ENCODE measurements at regions not wholly inside any gene's neighbourhood (a gene's known extent, or its start where the extent isn't known, plus 50 kb on each side); places are given as distances from the start of the nearest gene placed in this dataset.

GRCh38 chr3:59388555-59389270 lies 338.9 kb upstream of the CFAP20DC start:
- Histone ChIP-seq H3K27me3 (replicated peaks; ENCODE audit: insufficient read depth) (no peaks in the 10 kb centered on the region), H3K27ac (no peak overlapping the region), H3K36me3 (no peaks in the 10 kb centered on the region), H3K4me3 (no peak overlapping the region), H3K9me3 (no peaks in the 10 kb centered on the region), H3K4me1 (ENCODE audit: control insufficient read depth in 1 of 2, low read depth in 2 of 2) (no peaks in the 10 kb centered on the region)
- DNase-seq (ENCODE audit: low spot score) (no peak), ATAC-seq (ENCODE audit: insufficient number of reproducible peaks, low FRiP score, low read depth) (no peak)
- no peak for TF ChIP-seq CTCF (IDR thresholded peaks at IDR 0.05)

GRCh38 chr3:59386165-59386564 lies 336.3 kb upstream of the CFAP20DC start:
- H3K4me1 ChIP-seq (ENCODE audit: control insufficient read depth in 1 of 2, low read depth in 2 of 2): no peaks in the 10 kb centered on the region
- H3K27ac ChIP-seq: no peak overlapping the region
- DNase-seq (ENCODE audit: low spot score): no peak
- H3K9me3 ChIP-seq: no peaks in the 10 kb centered on the region
- no peaks in the 10 kb centered on the region for H3K36me3 ChIP-seq
- no peak for ATAC-seq (ENCODE audit: insufficient number of reproducible peaks, low FRiP score, low read depth)
- no peak for TF ChIP-seq CTCF (IDR thresholded peaks at IDR 0.05)
- peak overlapping the region; percentile 18 for H3K4me3 ChIP-seq
- H3K27me3 ChIP-seq (replicated peaks; ENCODE audit: insufficient read depth): no peaks in the 10 kb centered on the region

GRCh38 chr3:59385547-59385946 lies 335.7 kb upstream of the CFAP20DC start:
- H3K27ac ChIP-seq: no peak overlapping the region
- no peaks in the 10 kb centered on the region for H3K27me3 ChIP-seq (replicated peaks; ENCODE audit: insufficient read depth)
- no peaks in the 10 kb centered on the region for H3K4me1 ChIP-seq (ENCODE audit: control insufficient read depth in 1 of 2, low read depth in 2 of 2)
- ATAC-seq (ENCODE audit: insufficient number of reproducible peaks, low FRiP score, low read depth): no peak
- no peaks in the 10 kb centered on the region for H3K36me3 ChIP-seq
- H3K4me3 ChIP-seq: no peak overlapping the region
- DNase-seq (ENCODE audit: low spot score): no peak
- no peak for TF ChIP-seq CTCF (IDR thresholded peaks at IDR 0.05)
- H3K9me3 ChIP-seq: no peaks in the 10 kb centered on the region

GRCh38 chr3:59381282-59381681 lies 331.5 kb upstream of the CFAP20DC start:
- Histone ChIP-seq H3K9me3 (no peaks in the 10 kb centered on the region), H3K4me3 (no peak overlapping the region), H3K27me3 (replicated peaks; ENCODE audit: insufficient read depth) (no peaks in the 10 kb centered on the region), H3K4me1 (ENCODE audit: control insufficient read depth in 1 of 2, low read depth in 2 of 2) (no peaks in the 10 kb centered on the region), H3K27ac (no peak overlapping the region), H3K36me3 (no peaks in the 10 kb centered on the region)
- TF ChIP-seq CTCF (IDR thresholded peaks at IDR 0.05): no peak
- DNase-seq (ENCODE audit: low spot score) (no peak), ATAC-seq (ENCODE audit: insufficient number of reproducible peaks, low FRiP score, low read depth) (no peak)

- no peak for TF ChIP-seq CTCF (IDR thresholded peaks at IDR 0.05)
- Histone ChIP-seq H3K9me3 (no peaks in the 10 kb centered on the region), H3K36me3 (no peaks in the 10 kb centered on the region), H3K4me1 (ENCODE audit: control insufficient read depth in 1 of 2, low read depth in 2 of 2) (no peaks in the 10 kb centered on the region), H3K27me3 (replicated peaks; ENCODE audit: insufficient read depth) (no peaks in the 10 kb centered on the region), H3K27ac (no peak overlapping the region), H3K4me3 (no peak overlapping the region)
- no peak for DNase-seq (ENCODE audit: low spot score)
- no peak for ATAC-seq (ENCODE audit: insufficient number of reproducible peaks, low FRiP score, low read depth)
Observed at GRCh38 chr3:59380146-59380545, 330.3 kb upstream of the CFAP20DC start.
